GM18519 (cell line): ENCODE measurements at regions not wholly inside any gene's neighbourhood (a gene's known extent, or its start where the extent isn't known, plus 50 kb on each side); places are given as distances from the start of the nearest gene placed in this dataset.

ENCODE experiments used
- ATAC-seq: cut with Tn5 transposase; IDR thresholded peaks from one replicate; pipeline ENCODE4 v1.9.1; 2021; ENCODE audit warnings: mild to moderate bottlenecking, moderate library complexity; ENCODE audit not compliant: unreplicated experiment, low FRiP score

DNA sequence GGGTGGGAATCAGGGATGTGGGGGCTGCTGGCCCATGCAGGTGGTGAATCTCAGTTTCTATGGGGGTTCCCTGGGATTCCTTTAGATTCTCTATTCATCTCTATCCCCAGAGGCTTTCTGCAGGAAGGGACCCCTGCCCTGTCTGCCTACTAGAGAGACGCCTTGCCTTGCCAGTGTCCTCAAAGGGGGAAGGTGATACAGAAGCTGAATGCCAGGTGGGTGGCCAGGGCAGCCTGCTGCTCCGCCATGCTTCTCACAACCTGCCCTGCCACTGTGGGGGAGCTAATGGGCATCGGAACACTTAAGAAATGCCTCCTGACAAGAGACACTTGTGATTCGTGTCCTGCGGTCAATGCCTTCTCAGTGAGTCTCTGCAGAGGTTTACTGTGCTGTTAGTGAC lies 368.4 kb downstream of the EN1 start:
- no peak for ATAC-seq

DNA sequence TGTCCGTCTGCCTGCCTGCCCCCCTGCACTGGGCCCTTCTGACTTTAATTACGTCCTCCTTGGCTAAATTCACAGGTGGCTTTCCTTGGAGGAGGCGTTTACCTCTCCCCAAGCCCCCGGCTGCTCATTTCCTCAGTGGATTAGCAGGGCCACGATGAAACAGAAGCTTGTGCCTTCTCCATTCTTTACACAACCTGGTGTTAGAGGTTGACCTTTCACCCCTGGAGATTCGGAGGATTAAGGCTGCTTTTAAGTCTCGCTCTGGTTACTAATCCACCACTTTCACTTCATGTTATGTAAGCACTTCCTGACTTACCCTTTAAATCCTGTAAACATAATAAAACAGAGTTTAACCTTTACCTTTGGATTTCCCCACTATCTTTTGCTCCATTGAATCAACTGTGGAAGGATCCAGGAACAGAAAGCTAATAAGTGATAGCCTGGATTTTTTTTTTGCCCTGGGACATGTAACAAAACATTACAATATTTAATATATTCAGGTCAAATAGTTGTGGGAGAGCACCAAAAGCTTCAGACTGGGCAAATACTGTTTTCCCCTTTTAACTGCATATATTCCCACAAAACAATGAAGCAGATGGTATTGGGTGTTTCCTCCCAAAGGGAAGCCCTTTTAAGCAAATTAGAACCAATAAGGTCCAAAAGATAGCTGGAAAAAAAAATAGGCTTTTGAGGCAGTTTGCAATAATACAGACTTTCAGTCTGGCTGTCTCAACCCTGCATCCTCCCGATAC lies 370.2 kb downstream of the EN1 start:
- ATAC-seq = no peak

DNA sequence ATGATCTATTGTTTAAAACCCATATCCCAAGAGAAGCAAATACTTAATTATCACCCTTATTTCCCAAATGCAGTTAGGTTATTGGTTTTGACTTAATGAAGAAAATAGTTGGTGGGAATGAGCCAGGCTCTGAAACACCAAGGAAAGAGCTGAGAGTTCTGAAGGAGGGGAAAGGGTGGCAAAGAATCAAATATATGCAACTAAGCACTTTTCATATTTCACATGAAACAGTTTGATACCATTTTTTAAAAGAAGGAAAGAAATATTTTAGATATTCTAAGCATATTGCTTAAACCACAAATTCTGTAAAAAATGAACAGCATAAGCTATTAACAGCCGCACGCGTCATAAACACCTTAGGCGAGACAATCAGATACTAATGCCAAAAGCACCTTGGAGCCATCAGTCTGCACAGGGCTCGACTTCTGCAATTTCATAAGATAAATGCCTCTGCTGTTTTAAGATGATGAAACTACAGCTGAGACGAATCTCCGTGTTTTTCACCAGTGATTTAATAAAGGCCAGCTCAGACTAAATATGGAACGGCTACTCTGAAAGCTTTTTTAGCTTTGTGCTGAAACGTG lies 371.7 kb downstream of the EN1 start:
- ATAC-seq = no peak

DNA sequence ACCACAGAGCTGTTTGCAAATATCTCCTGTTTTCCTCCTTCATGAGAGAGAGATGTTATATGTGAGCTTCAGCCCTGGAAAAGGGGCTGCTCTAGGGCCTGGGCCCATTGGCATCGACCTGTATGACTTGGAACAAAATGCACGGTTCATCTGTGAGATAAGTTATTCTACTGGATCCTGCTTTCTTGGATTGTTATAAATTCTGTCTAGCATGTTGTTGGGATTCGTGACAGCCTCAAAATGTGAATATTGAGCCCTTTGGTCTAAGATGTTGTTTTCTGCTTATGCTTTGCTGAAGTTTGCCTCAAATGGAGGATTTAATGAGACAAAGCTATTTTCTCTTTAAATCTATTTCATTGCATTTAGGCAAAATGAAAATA lies 372.9 kb downstream of the EN1 start:
- ATAC-seq = no peak

DNA sequence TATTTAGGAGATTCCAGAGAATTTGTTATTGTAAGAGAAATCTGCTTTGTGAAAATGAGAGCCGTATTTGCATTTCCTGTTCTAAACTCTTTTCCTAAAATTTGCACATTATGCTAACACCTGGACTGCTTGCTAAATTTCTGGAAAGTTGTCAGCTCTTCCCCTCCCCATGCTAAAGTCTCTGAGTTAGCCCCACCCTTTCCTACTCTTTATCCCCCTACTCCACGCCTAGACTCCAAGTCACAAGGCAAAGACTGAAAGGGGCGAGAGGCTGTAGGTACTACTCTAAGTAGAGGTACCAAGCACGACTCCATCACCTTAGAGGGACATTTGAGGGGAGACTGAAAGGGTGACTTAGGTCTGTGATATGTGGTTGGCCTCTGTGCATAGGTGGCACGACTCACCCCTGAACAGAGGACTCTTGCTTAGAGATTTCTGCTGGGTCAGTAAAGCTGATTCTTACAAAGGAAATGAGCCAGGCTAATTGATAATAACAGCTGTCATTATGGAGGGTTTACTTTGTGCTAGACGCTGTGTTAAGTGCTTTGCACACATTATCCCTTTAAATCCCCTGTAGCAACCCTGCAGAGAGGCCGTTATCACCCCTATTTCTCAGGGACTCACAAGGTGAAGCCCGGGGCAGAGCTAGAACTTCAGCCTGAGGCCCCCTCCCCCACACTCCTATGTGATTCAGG lies 373.5 kb downstream of the EN1 start:
- no peak for ATAC-seq

DNA sequence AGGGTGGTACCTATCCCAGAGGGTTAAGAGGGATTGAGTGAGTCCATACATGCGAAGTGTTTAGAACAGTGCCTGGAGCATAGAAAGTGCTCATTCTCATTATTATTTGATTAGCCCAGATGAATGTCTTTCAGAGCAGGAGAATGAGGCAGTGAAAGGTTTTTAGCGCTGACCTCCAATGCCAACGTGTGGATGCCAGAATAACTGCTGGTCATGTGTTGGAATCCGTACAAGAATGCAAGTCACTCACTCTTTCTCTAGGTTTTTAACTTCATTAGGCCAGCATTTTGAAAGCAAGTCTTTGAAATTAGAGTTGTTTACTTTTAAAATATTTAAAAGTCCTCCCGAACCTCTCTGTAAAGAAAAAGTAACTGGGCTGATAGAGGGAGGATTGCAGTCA lies 374.2 kb downstream of the EN1 start:
- no peak for ATAC-seq

DNA sequence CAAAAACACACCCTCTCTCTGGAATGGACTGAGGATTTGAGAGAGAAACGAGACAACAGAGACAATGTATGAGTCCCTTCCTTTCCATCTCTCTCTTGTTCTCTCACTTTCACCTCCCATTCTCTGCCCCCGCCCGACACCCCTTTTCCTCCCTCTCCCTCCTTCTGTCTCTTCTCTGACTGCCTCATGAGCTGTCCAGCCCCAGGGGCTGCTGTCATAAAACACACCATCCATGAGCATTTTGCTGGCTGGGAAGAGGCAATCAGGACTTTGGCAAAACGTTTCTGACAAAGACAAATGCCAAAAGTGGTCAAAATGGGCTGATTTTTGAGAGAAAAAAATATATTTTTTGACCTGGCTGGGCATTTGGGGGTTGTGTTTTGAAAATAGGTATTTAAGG lies 377.2 kb downstream of the EN1 start:
- no peak for ATAC-seq

DNA sequence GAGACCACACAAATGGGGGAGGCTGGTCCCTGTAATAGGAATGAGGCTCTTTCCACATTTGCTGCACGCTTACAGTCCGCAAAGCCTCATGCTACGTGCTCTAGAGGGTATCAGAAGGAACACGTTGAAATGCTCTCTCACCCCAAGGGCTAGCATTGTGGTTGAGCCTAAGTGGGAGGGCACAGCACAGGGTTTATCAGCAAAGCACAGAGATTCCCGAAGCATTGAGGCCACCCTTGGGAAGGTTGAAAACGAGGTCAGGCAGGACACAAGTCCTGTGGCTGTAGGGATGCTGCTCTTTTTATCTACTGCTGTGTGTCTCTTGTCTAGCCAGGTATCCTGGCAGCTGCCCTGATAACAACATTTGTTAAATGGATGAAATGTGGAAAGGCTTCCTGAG lies 378.3 kb downstream of the EN1 start:
- ATAC-seq = no peak

DNA sequence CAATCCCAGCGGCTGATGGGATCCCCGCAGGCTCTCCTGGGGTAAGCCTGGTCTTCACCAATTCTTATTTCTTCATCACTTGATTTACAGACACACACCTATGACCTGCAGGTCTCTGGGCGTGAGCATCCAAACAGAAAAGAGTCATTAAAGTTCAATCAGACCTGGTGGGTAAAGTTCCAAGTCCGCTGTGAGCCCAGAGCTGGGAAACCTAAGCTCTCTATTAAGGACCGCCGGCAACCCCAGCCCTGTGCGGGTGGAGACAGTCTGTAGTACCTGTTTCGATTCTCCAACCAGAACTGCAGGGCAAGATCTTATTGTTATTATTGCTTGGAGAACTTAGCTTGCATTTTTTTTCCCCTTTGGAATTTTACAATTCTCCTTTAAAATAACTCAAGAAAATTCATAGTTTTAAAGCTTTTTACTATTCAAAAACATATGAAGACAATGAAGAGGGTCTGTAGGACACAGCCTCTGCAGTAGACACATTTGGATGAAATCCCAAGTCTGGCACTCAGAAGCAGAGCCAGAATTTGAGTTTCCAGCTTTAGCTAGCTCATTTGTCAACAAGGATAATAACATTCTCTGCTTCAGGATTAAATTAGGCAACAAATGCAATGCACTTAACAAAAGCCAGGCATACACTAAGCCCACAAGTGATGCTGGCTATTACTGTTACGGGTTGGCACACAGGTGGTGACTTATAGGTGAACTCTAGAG lies 376.4 kb downstream of the INSIG2 start:
- no peak for ATAC-seq

DNA sequence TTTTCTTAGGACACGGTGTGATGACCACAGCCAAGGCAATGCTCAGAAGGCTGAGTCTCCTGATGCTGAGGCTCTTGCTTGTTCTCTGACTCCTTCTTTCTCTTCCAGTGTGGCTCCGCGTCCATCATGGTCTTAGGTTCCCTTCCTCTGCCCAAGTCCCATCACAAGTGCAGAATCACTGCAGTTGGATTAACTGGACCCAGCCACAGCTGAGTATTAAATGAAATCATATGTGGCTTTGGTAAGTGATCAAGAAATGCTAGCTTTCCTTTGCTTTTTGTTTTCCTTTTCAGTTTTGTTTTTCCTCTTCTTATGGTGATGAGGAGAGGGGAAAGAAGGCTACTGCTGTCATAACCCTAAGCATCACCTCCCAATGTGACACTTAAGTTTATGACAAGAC lies 375.8 kb downstream of the INSIG2 start:
- no peak for ATAC-seq

DNA sequence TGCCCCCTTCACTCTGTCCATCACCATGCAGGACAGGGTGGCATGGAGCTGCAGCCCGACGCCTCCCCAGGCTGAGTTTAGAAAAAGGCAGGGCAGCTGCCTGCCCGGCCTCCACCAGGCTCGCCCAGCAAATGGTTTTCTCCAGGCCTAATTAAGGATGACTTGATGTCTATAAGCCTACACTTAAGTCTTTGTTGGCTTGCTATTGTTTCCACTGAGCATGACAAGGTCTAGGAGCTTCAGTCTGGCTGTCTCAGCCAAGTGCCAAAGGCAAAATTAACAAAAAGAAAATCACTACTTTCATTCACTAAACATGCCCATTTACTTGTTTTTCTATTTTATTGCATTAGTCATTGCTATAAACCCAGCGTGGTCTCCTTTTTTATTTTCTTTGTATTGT lies 372.2 kb downstream of the INSIG2 start:
- no peak for ATAC-seq

DNA sequence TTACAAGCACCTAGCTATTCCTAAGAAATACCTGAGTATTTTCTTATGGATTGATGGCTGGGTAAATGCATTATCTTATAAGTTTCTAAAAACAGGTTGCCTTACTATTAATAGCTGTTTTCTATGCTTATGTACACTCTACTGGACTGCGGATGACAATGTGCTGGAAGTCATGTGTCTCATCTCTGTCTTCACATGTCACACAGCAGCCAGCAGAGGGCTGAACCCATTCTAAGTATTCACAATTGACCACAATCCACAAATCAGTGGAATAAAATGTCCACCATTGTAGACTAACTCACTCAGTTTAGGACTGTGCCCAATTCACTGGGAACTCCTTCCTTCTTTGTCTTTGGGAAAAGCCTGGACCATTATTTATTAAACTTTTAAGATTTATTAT lies 371.2 kb downstream of the INSIG2 start:
- no peak for ATAC-seq

DNA sequence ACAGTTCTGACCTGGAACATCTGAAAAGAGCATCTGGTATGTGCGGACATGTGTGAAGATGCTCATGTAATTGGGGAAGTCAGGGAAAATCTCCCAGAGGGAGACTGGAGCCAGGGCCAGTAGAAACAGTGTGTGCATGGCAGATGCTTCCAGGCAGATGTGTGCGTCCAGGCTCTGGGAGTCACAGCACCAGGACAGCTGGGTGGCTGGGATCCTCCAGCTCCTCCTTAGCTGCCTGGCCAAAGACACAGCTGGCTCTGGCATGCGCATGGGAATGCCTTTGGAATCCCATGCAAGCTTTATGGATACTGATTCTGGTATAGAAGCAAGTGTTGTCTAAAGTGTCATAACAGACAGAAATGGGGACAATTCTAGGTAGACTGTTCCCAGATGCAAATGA lies 369.7 kb downstream of the INSIG2 start:
- no peak for ATAC-seq

DNA sequence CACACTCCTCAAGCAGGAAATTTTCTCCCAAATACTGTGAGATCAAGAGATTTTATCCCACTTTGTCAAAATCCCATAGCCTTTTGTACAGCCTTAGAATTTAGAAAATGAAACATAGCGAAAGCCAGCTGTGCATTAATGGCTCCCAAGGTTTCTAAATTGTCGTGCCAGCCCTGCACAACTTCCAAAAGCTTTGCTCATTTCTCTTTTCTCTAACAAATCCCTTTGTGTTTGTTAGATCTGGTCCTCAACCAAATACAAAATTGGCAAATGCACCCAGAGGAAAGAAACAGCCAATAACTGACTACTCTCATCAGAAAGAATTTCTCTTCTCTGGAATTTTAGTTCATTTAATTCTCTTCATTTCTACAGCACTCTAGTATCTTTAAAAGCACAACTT lies 361.1 kb downstream of the INSIG2 start:
- ATAC-seq = no peak

DNA sequence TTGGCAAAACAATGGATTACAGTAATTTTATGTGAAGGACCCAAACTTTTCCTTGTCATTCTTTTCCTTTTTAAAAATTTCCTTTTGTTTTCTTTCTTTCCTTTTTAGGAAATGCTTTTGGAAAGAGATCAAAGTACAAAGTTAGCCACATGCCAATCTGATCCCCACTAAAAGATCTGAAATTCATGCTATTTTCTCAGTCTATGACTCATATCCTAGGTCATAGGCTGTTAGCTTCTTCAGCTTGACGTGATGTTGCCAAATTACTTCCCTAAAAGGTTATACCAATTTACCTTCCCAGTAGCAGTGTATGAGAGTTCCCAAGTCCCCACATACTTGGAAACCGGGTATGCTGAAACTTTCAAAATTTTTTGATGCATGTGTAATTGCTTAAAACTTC lies 355.3 kb downstream of the INSIG2 start:
- no peak for ATAC-seq

DNA sequence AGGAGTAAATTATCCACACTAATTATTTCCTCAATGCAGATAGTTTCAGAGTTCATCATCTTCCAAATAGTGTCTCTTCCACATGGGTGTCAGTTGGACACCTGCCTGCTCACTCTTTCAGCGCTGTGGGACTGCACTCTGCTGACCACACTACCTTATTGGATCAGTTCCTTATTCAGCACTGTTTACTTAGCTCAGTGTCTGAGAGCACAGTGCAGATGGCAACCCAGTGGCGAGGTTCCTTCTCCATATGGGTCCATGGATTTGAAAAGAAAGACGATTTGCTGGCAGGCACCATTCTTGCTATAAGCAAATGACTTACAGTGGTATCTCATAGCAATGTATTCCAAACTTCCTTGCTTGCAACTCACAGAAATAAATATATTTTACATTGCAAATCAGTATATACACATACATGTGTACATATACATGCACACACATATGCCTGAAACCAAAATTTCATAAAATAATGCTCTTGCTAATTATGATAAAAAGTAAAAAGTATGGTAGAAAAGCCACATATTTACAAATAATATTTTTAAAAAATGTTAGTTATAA lies 354.8 kb downstream of the INSIG2 start:
- no peak for ATAC-seq

DNA sequence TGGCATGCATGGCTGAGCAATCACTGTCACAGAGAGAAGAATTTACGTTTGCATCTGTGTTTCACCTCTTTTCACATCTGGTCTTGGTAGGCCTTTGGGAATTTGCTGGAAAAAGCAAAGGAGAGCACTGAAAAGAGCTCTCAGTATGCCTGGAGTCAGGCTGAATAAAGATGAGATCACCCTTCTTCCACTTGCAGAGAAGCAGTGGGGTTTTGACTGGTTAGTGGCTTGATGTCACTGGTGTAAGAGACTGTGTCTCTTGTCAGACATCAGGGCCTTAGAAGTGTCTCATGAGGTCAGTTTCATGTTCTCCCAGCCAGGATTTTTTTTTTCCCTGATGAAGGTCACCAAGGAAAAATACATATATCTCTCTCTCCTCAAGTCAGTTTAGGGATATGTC lies 353.8 kb downstream of the INSIG2 start:
- ATAC-seq = no peak

DNA sequence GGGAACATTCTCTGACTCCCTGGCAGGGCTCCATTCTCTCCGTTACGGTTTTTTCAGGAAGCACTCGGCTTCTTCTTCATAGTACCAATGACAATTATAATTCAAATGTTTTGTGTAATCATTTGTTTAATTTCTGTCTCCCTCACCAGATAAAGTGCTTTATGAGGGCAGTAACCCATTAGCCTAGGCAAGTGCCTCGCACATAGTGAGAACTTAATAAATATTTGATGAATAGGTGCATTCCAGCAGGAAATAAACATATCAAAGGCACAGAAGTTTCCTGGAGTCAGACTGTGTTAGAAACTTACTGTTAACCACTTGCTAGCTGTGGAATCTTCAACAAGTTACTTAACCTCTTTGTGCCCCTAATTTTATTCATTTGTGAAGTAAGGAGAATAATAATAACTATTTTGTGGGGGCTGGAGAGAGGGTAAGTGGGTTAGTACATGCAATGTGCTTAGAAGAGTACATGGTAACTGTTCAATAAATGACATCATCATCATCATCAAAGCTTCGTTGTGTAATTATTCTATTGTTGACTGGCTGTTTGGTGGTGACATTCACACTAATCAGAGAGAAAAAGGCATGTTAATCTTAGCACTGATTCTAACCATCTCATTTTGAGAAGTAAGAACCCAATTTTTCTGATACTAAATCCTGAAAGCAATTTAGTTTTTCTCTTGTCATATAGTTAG lies 352.3 kb downstream of the INSIG2 start:
- no peak for ATAC-seq

DNA sequence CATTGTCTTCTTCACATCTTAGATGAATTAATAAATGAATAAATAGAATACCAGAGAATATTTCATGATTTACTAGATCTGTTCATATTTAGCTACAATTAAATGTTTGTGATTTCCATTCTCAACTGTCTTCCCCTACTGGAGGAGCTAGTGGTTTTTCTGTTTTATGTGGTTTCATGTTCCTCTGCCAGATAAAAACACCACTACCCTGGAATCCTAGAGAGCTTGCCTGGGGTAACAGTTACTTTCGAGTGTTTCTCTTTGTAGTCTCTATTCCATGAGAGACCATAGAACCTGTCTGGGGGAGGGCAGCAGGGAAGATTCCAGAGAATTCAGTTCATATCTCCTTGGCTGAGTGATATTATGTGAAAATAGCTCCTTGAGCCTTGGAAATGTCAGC lies 349.2 kb downstream of the INSIG2 start:
- ATAC-seq = no peak

DNA sequence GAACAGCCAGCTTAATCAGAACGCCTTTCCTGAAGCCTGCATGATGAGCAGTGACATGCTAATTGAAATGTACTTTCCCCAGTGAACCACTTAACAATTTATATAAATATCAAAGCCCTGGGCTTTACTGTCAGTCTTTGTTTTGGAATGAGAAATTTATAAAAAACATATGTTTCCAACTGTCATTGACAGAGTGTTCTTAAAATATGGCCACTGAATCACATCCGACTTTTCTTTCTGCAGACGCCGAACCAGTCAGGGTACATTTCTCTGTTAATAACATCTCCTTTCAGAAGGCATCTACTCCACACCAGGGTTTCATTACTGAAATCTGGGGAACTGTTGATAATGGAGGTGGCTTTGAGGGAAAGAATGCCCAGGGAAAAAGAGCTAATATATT lies 343.7 kb downstream of the INSIG2 start:
- ATAC-seq = no peak

DNA sequence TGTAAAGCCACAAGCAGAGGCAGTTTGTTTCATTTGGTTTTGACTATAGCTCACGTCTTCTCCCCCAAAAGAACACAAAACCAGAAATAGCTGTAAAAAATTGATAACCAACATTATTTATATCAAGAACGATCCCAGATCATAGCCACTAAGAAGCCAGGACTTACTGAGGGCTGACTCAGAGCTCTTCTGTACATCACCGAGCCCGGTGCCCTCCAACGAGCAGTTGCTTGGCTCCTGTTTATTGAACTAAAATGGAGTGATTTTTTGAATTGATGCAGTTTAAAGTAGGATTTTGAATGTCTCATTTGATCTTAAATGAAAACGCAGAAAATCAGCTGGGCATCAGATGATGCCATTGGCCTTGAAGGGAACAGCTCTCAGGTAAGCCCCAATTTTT lies 343.3 kb downstream of the INSIG2 start:
- no peak for ATAC-seq
